Upper lobe of left lung (tissue), 4 donors: ENCODE measurements at regions not wholly inside any gene's neighbourhood (a gene's known extent, or its start where the extent isn't known, plus 50 kb on each side); places are given as distances from the start of the nearest gene placed in this dataset.

ENCODE experiments used
- EP300 ChIP-seq, 4 donors: sonication (generic); formaldehyde crosslinking; IDR thresholded peaks; one replicate each; pipeline ENCODE4 v1.5.1; 2017; ENCODE audit warnings: antibody characterized with exemption in 4 of 4, control low read depth in 2 of 4
- POLR2A ChIP-seq, 4 donors: fragments of 450-650 bp; IDR thresholded peaks; one replicate each; pipeline ENCODE4 v1.5.1; 2016 to 2017; ENCODE audit warnings: antibody characterized with exemption in 4 of 4, mild to moderate bottlenecking in 2 of 4
- POLR2AphosphoS5 ChIP-seq, 2 donors: sonication (generic); formaldehyde crosslinking; IDR thresholded peaks; one replicate each; pipeline ENCODE4 v1.5.1; 2017; ENCODE audit warnings: antibody characterized with exemption in 2 of 2
- TF ChIP-seq, protein P1 (sequence below), 6 experiments: fragments of 450-650 bp in 4 of 6; fragments of 200-600 bp in 2 of 6; sonication (generic) in 2 of 6; IDR thresholded peaks; one replicate each; pipeline ENCODE4 v1.5.1; 2016 to 2019; ENCODE audit warnings: antibody characterized with exemption in 6 of 6

DNA sequence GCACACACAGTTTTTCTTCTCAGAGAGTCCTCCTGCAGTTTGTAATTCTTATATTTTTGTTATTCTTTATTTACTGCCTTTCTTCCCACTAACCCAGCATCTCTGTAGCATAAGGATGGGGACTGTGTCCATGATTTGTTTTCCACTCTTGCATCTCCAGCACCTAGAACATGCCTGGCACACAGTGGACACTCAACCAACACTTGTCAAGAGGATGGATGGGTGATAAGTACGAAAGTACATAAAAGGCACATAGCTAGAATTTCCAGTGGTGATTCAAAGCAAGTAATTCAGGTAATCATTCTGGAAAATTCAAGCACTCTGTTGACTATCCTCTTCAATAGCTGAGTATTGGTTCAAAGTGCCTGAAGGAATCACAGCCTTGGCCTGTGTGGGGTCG lies 60.2 kb upstream of the TRIO start:
- TF ChIP-seq POLR2A (IDR thresholded peaks at IDR 0.05) (no peak), EP300 (IDR thresholded peaks at IDR 0.05) (no peak), POLR2AphosphoS5 (IDR thresholded peaks at IDR 0.05) (no peak)
- TF ChIP-seq, protein P1, sequence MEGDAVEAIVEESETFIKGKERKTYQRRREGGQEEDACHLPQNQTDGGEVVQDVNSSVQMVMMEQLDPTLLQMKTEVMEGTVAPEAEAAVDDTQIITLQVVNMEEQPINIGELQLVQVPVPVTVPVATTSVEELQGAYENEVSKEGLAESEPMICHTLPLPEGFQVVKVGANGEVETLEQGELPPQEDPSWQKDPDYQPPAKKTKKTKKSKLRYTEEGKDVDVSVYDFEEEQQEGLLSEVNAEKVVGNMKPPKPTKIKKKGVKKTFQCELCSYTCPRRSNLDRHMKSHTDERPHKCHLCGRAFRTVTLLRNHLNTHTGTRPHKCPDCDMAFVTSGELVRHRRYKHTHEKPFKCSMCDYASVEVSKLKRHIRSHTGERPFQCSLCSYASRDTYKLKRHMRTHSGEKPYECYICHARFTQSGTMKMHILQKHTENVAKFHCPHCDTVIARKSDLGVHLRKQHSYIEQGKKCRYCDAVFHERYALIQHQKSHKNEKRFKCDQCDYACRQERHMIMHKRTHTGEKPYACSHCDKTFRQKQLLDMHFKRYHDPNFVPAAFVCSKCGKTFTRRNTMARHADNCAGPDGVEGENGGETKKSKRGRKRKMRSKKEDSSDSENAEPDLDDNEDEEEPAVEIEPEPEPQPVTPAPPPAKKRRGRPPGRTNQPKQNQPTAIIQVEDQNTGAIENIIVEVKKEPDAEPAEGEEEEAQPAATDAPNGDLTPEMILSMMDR (IDR thresholded peaks at IDR 0.05) = no peak
